IMR-90 (cell line): ENCODE measurements at regions not wholly inside any gene's neighbourhood (a gene's known extent, or its start where the extent isn't known, plus 50 kb on each side); places are given as distances from the start of the nearest gene placed in this dataset.
"Not testable (repeated sequence)": the region's sequence is repeated elsewhere in the genome, so short reads cannot be mapped to it uniquely, and the experiment has no call there.

Experiments
- ATAC-seq: fragments of 200-7000 bp; cut with Tn5 transposase; 2 replicates; pipeline ENCODE4 v1.9.1; 2020; ENCODE audit warnings: low read depth, mild to moderate bottlenecking, moderate library complexity
- BruUV-seq: library from RNA; stranded (reverse); fragments of 400-500 nt; replicated peaks from 2 replicates; lab custom pipeline; 2021; lab: Mats Ljungman, UMichigan
- CTCF ChIA-PET: fragments of 300-600 bp; formaldehyde crosslinking; extraction: SDS; loops from one replicate; lab custom pipeline; 2021; ENCODE audit warnings: antibody characterized with exemption; lab: Yijun Ruan, JAX
- POLR2A ChIA-PET: fragments of 300-600 bp; sonication (Branson Sonifier 250); formaldehyde crosslinking; loops from one replicate; lab custom pipeline; 2022; ENCODE audit warnings: antibody characterized with exemption; ENCODE audit not compliant: unreplicated experiment; lab: Charles Lee
- DNase-seq: peaks from one replicate; pipeline ENCODE4 v3.0.0; 2013
- H2AFZ ChIP-seq: replicated peaks from 2 replicates; pipeline ENCODE3; 2013; ENCODE audit warnings: low read length, mild to moderate bottlenecking; ENCODE audit not compliant: poor library complexity
- H2AK5ac ChIP-seq: 2 replicates; pipeline ENCODE4 v1.6.1; 2013; ENCODE audit warnings: low read depth, low read length, inconsistent platforms
- H2AK9ac ChIP-seq: replicated peaks from 2 replicates; pipeline ENCODE3; 2013; ENCODE audit warnings: mild to moderate bottlenecking, low read depth, low read length, moderate library complexity; ENCODE audit not compliant: poor library complexity
- H2BK120ac ChIP-seq: 2 replicates; pipeline ENCODE4 v1.6.1; 2013; ENCODE audit warnings: low read depth, low read length, inconsistent platforms
- H2BK15ac ChIP-seq: 3 replicates; pipeline ENCODE4 v1.6.1; 2013; ENCODE audit warnings: low read depth, low read length, inconsistent platforms
- H2BK20ac ChIP-seq: 2 replicates; pipeline ENCODE4 v1.6.1; 2013; ENCODE audit warnings: low read depth, mild to moderate bottlenecking, inconsistent platforms, low read length, moderate library complexity
- H2BK5ac ChIP-seq: 2 replicates; pipeline ENCODE4 v1.6.1; 2013; ENCODE audit warnings: mild to moderate bottlenecking, low read depth, low read length, inconsistent platforms; ENCODE audit not compliant: poor library complexity, severe bottlenecking
- H3K14ac ChIP-seq: replicated peaks from 2 replicates; pipeline ENCODE4 v1.6.1; 2013; ENCODE audit warnings: low read depth, low read length, inconsistent platforms
- H3K18ac ChIP-seq: 2 replicates; pipeline ENCODE4 v1.6.1; 2013; ENCODE audit warnings: low read depth, low read length, control low read depth
- H3K23ac ChIP-seq: 2 replicates; pipeline ENCODE4 v1.6.1; 2013; ENCODE audit warnings: low read depth, low read length, inconsistent platforms
- H3K27ac ChIP-seq: 2 replicates; pipeline ENCODE4 v1.5.1; 2013; ENCODE audit warnings: mild to moderate bottlenecking, control low read depth, low read length; ENCODE audit not compliant: insufficient read depth
- H3K27me3 ChIP-seq: 2 replicates; pipeline ENCODE4 v1.6.1; 2013; ENCODE audit warnings: low read length; ENCODE audit not compliant: control insufficient read depth, insufficient read depth
- H3K36me3 ChIP-seq: 2 replicates; pipeline ENCODE4 v1.6.1; 2013; ENCODE audit warnings: low read length, mixed read lengths; ENCODE audit not compliant: control insufficient read depth, insufficient read depth
- H3K4ac ChIP-seq: 2 replicates; pipeline ENCODE4 v1.6.1; 2013; ENCODE audit warnings: low read depth, low read length, inconsistent platforms
- H3K4me1 ChIP-seq: 2 replicates; pipeline ENCODE4 v1.6.1; 2013; ENCODE audit warnings: low read length, mixed read lengths; ENCODE audit not compliant: control insufficient read depth, insufficient read depth
- H3K4me2 ChIP-seq: 2 replicates; pipeline ENCODE4 v1.6.1; 2013; ENCODE audit warnings: low read depth, mild to moderate bottlenecking, control low read depth, low read length, moderate library complexity
- H3K4me3 ChIP-seq: 2 replicates; pipeline ENCODE4 v1.5.1; 2013; ENCODE audit warnings: low read depth, mild to moderate bottlenecking, control low read depth, low read length, moderate library complexity; ENCODE audit not compliant: insufficient read depth
- H3K56ac ChIP-seq: 2 replicates; pipeline ENCODE4 v1.6.1; 2013; ENCODE audit warnings: low read length, inconsistent platforms; ENCODE audit not compliant: insufficient read depth; ENCODE audit errors: extremely low read depth
- H3K79me1 ChIP-seq, 2 experiments: 2 replicates each; pipeline ENCODE4 v1.6.1; 2013; ENCODE audit warnings: low read length in 2 of 2, inconsistent platforms in 1 of 2, low read depth in 1 of 2
- H3K9ac ChIP-seq: 2 replicates; pipeline ENCODE4 v1.6.1; 2013; ENCODE audit warnings: low read depth, low read length, control low read depth
- H3K9me1 ChIP-seq: 2 replicates; pipeline ENCODE4 v1.6.1; 2013; ENCODE audit warnings: low read length, inconsistent platforms; ENCODE audit not compliant: insufficient read depth
- H3K9me3 ChIP-seq: 2 replicates; pipeline ENCODE4 v1.6.1; 2013; ENCODE audit warnings: low read length; ENCODE audit not compliant: control insufficient read depth, insufficient read depth
- H4K20me1 ChIP-seq: 2 replicates; pipeline ENCODE4 v1.6.1; 2013; ENCODE audit warnings: low read length, inconsistent platforms; ENCODE audit not compliant: insufficient read depth
- H4K5ac ChIP-seq: 2 replicates; pipeline ENCODE4 v1.6.1; 2013; ENCODE audit warnings: mild to moderate bottlenecking, low read depth, low read length, control low read depth
- H4K8ac ChIP-seq, 2 experiments: 2 replicates each; pipeline ENCODE4 v1.6.1; 2013; ENCODE audit warnings: low read depth in 2 of 2, low read length in 2 of 2, control low read depth in 1 of 2, inconsistent platforms in 1 of 2
- H4K91ac ChIP-seq: 2 replicates; pipeline ENCODE4 v1.6.1; 2013; ENCODE audit warnings: low read depth, low read length, inconsistent platforms; ENCODE audit not compliant: insufficient read depth
- FOS ChIP-seq: fragments of 150-350 bp; IDR thresholded peaks from 2 replicates; pipeline ENCODE4 v1.6.1; 2016; ENCODE audit warnings: low read depth, low read length
- MAFK ChIP-seq: IDR thresholded peaks from 2 replicates; pipeline ENCODE4 v1.6.1; 2012; ENCODE audit warnings: low read depth, low read length, improper control_type of control experiment
- MAZ ChIP-seq: IDR thresholded peaks from 2 replicates; pipeline ENCODE4 v1.6.1; 2012; ENCODE audit warnings: low read depth, mild to moderate bottlenecking, low read length, improper control_type of control experiment, moderate library complexity, borderline replicate concordance
- WGBS, 2 experiments: methylation state at CpG; one replicate each; pipeline versions ENCODE4 v1.1.5 to v1.1.7; 2013; ENCODE audit warnings: missing lambda C conversion rate in 2 of 2; ENCODE audit not compliant: insufficient read length in 1 of 2; ENCODE audit errors: extremely low coverage in 2 of 2; 5-methylcytosine and 5-hydroxymethylcytosine counted together
- dilution Hi-C: fragments of 300-500 bp; cut with HindIII; formaldehyde crosslinking; loops from one replicate; pipeline ENCODE4 v1.14.3; 2018; ENCODE audit warnings: low sequenced_read_pairs; ENCODE audit not compliant: unreplicated experiment
- in situ Hi-C: fragments of 300-500 bp; cut with MboI; formaldehyde crosslinking; loops from 3 replicates; pipeline ENCODE4 v1.14.3; 2019; ENCODE audit warnings: low sequenced_read_pairs, inconsistent platforms, mixed read lengths
- intact Hi-C: fragments of 100-400 bp; cut with micrococcal nuclease; formaldehyde crosslinking; loops from 2 replicates; pipeline ENCODE4 v1.10.0; 2022
- TF ChIP-seq, protein P1 (sequence below): conservative IDR thresholded peaks from 2 replicates; pipeline ENCODE4 v1.5.1; 2012; ENCODE audit warnings: mild to moderate bottlenecking, low read depth, low read length, improper control_type of control experiment

DNA sequence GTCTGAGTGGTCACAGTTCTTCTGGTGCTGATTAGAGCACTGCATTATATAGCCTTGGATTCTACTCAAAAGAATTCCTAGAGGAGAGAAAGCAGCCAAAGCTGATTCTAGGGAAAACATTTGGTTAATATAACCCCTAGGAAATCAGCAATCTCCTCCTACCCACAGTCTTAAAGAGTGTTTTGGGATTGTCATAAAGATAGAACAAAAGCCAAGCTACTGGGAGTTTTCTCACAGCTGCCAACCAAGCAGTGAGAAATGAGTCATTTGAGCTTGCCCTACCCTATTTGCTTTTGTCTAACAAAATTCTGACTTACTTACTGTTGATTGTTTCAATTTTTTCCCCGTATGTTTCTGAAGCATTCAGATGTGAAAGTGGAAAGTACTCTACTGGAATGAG, 469.3 kb downstream of the PLCL1 start:
- dilution Hi-C loops, result no loop called here
- H2AK9ac ChIP-seq, result no peak overlapping the region
- POLR2A ChIA-PET, result no interaction called here

DNA sequence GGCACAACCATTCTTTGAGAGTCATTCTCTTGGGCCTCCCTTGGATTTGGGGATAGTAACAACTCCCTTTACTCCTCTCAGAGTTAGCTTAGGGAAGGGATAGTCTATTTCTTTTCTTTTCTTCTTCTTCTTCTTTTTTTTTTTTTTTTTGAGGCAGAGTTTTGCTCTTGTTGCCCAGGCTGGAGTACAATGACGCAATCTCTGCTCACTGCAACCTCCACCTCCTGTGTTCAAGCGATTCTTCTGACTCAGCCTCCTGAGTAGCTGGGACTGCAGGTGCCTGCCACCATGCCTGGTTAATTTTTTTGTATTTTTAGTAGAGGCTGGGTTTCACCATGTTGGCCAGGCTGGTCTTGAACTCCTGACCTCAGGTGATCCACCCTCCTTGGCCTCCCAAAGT, 465.8 kb downstream of the PLCL1 start:
- WGBS, 2 experiments, result no CpG with 5 or more reads among the region's 2 CpGs
- CTCF ChIA-PET, H3K79me1 ChIP-seq, H3K9ac ChIP-seq, H3K27me3 ChIP-seq, H3K9me3 ChIP-seq, dilution Hi-C loops, H3K14ac ChIP-seq, BruUV-seq, H3K4me1 ChIP-seq, H4K8ac ChIP-seq, H2BK15ac ChIP-seq, H3K4ac ChIP-seq, H2BK20ac ChIP-seq, POLR2A ChIA-PET, H3K18ac ChIP-seq, H3K4me3 ChIP-seq, H3K23ac ChIP-seq, H3K56ac ChIP-seq, DNase-seq, intact Hi-C loops, in situ Hi-C loops, ATAC-seq, H4K20me1 ChIP-seq, H3K27ac ChIP-seq, H3K9me1 ChIP-seq, H2AFZ ChIP-seq, H2BK120ac ChIP-seq, H3K36me3 ChIP-seq, H2AK5ac ChIP-seq, H2BK5ac ChIP-seq, H4K91ac ChIP-seq, H3K4me2 ChIP-seq, H2AK9ac ChIP-seq, H4K5ac ChIP-seq: not testable (repeated sequence)

More for the DNA sequence above, 469.3 kb downstream of the PLCL1 start:
- Histone ChIP-seq H3K18ac (no peak overlapping the region), H2BK15ac (no peak overlapping the region), H3K56ac (no peak overlapping the region), H2AK5ac (no peak overlapping the region), H3K9me1 (no peaks in the 10 kb centered on the region), H3K14ac (no peak overlapping the region), H3K9me3 (no peaks in the 10 kb centered on the region), H3K9ac (no peak overlapping the region), H3K27me3 (no peaks in the 10 kb centered on the region), H3K23ac (no peak overlapping the region), H3K4me1 (no peaks in the 10 kb centered on the region), H2BK20ac (no peak overlapping the region), H3K36me3 (no peaks in the 10 kb centered on the region), H3K27ac (no peak overlapping the region), H2AFZ (no peak overlapping the region), H4K5ac (no peak overlapping the region), H4K8ac (no peak overlapping the region), H3K4me3 (no peak overlapping the region), H2BK120ac (no peak overlapping the region), H3K4ac (no peak overlapping the region), H2BK5ac (no peak overlapping the region), H3K4me2 (no peak overlapping the region), H4K91ac (no peak overlapping the region), H3K79me1 (no peaks in the 10 kb centered on the region), H4K20me1 (no peaks in the 10 kb centered on the region)
- in situ Hi-C loops (no loop called here), intact Hi-C loops (no loop called here)
- CTCF ChIA-PET, result no interaction called here
- no CpG with 5 or more reads among the region's 1 CpG for WGBS, 2 experiments
- DNase-seq, result no peak
- no TSS peak for BruUV-seq
- ATAC-seq, result no peak
- TF ChIP-seq MAFK, result no peak
- no peak for TF ChIP-seq FOS
- no peak for TF ChIP-seq MAZ
- TF ChIP-seq, protein P1, sequence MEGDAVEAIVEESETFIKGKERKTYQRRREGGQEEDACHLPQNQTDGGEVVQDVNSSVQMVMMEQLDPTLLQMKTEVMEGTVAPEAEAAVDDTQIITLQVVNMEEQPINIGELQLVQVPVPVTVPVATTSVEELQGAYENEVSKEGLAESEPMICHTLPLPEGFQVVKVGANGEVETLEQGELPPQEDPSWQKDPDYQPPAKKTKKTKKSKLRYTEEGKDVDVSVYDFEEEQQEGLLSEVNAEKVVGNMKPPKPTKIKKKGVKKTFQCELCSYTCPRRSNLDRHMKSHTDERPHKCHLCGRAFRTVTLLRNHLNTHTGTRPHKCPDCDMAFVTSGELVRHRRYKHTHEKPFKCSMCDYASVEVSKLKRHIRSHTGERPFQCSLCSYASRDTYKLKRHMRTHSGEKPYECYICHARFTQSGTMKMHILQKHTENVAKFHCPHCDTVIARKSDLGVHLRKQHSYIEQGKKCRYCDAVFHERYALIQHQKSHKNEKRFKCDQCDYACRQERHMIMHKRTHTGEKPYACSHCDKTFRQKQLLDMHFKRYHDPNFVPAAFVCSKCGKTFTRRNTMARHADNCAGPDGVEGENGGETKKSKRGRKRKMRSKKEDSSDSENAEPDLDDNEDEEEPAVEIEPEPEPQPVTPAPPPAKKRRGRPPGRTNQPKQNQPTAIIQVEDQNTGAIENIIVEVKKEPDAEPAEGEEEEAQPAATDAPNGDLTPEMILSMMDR, result no peak
